ENCODE measurements at regions not wholly inside any gene's neighbourhood (a gene's known extent, or its start where the extent isn't known, plus 50 kb on each side); places are given as distances from the start of the nearest gene placed in this dataset.
"Not testable (repeated sequence)": the region's sequence is repeated elsewhere in the genome, so short reads cannot be mapped to it uniquely, and the experiment has no call there.

DNA sequence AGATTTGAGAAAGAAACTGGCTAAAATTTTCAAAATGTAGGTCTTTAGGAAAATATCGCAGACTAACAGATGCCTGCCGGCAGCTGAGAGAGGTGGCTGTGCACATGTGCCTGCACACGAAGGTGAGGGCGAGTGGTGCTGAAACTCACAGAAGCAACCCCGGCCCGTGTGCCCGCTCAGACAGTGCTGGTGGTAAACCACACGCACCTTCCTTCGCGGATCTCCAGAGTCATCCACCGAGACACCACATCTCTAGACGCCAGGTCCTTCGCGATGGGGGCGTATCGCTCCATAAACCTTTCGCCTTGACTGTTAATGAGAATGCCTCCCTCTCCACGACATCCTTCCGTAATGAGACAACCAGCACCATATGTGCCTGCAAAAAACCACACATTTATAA, 68.5 kb upstream of the TNK2 start:
- H3K27ac Mint-ChIP-seq; H3K9me3 ChIP-seq (ENCODE audit: control extremely low read depth in 1 of 3, control insufficient read depth in 2 of 3, insufficient read depth in 1 of 3, low read length in 2 of 3); ATAC-seq (ENCODE audit: low read depth); H3K9ac ChIP-seq (ENCODE audit: low read length); H3K4me3 ChIP-seq (ENCODE audit: control extremely low read depth in 1 of 5, extremely low read depth in 1 of 5, insufficient read depth in 1 of 5, low read depth in 2 of 5, low read length in 4 of 5); DNase-seq; H2AFZ ChIP-seq (ENCODE audit: insufficient read depth, low read depth, low read length, poor library complexity, severe bottlenecking); intact Hi-C loops (cut with micrococcal nuclease); H3K4me1 ChIP-seq (ENCODE audit: control insufficient read depth in 2 of 2, insufficient read depth in 2 of 2, low read length in 2 of 2); H3K4me3 Mint-ChIP-seq; H3K4me1 Mint-ChIP-seq; H3K27ac ChIP-seq (ENCODE audit: low read length in 2 of 2); H4K20me1 ChIP-seq (ENCODE audit: control insufficient read depth, insufficient read depth, low read length, poor library complexity, severe bottlenecking); H3K27me3 Mint-ChIP-seq; H3K4me2 ChIP-seq (replicated peaks; ENCODE audit: low read depth, low read length, poor library complexity, severe bottlenecking); H3K9me3 Mint-ChIP-seq (ENCODE audit: insufficient read depth); H3K79me2 ChIP-seq (ENCODE audit: control insufficient read depth, insufficient read depth, low read length); POLR2A ChIA-PET; H3K27me3 ChIP-seq (replicated peaks in 1 of 4; ENCODE audit: control extremely low read depth in 1 of 4, control insufficient read depth in 3 of 4, insufficient read depth in 4 of 4, low read length in 3 of 4); CTCF ChIA-PET: not testable (repeated sequence)
- peaks cover 2 to 13% of the 10 kb centered on the region in 2 experiments for H3K36me3 ChIP-seq (replicated peaks in 1 of 2; ENCODE audit: control extremely low read depth in 1 of 2, control insufficient read depth in 1 of 2, extremely low read depth in 1 of 2, insufficient read depth in 2 of 2, low read length in 1 of 2)
- WGBS (ENCODE audit: insufficient coverage), result no CpG with 5 or more reads among the region's 19 CpGs

DNA sequence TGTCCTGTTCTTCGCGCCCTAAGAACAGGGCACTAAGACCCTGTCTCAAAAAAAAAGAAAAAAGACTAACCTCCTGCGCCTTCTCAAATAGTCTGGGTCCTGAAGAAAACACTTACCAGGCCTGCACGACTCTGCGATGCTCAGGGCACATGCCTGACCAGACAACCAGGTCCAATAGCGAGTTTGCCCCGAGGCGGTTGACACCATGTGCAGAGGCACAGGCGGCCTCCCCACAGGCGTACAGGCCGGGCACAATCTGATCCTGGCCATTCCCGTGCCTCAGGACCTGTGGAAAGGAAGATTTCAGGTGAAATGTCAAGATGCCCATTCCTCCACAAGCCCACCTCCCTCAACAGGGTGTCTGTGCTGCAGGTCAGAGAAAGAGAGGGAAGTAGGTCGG, 65.9 kb upstream of the TNK2 start:
- H3K79me2 ChIP-seq (ENCODE audit: control insufficient read depth, insufficient read depth, low read length); H3K27ac Mint-ChIP-seq; H3K27ac ChIP-seq (ENCODE audit: low read length in 2 of 2); H3K9ac ChIP-seq (ENCODE audit: low read length); CTCF ChIA-PET; DNase-seq; H3K9me3 Mint-ChIP-seq (ENCODE audit: insufficient read depth); H3K4me1 ChIP-seq (ENCODE audit: control insufficient read depth in 2 of 2, insufficient read depth in 2 of 2, low read length in 2 of 2); H3K4me3 Mint-ChIP-seq; H3K9me3 ChIP-seq (ENCODE audit: control extremely low read depth in 1 of 3, control insufficient read depth in 2 of 3, insufficient read depth in 1 of 3, low read length in 2 of 3); H3K4me2 ChIP-seq (replicated peaks; ENCODE audit: low read depth, low read length, poor library complexity, severe bottlenecking); H3K27me3 ChIP-seq (replicated peaks in 1 of 4; ENCODE audit: control extremely low read depth in 1 of 4, control insufficient read depth in 3 of 4, insufficient read depth in 4 of 4, low read length in 3 of 4); POLR2A ChIA-PET; H3K27me3 Mint-ChIP-seq; H3K4me3 ChIP-seq (ENCODE audit: control extremely low read depth in 1 of 5, extremely low read depth in 1 of 5, insufficient read depth in 1 of 5, low read depth in 2 of 5, low read length in 4 of 5); H4K20me1 ChIP-seq (ENCODE audit: control insufficient read depth, insufficient read depth, low read length, poor library complexity, severe bottlenecking); H3K4me1 Mint-ChIP-seq; H2AFZ ChIP-seq (ENCODE audit: insufficient read depth, low read depth, low read length, poor library complexity, severe bottlenecking); ATAC-seq (ENCODE audit: low read depth); intact Hi-C loops (cut with micrococcal nuclease): not testable (repeated sequence)
- 83% methylated on average over 5 of the region's 13 CpGs for WGBS (ENCODE audit: insufficient coverage)
- peaks cover 2 to 29% of the 10 kb centered on the region in 2 experiments for H3K36me3 ChIP-seq (replicated peaks in 1 of 2; ENCODE audit: control extremely low read depth in 1 of 2, control insufficient read depth in 1 of 2, extremely low read depth in 1 of 2, insufficient read depth in 2 of 2, low read length in 1 of 2)

DNA sequence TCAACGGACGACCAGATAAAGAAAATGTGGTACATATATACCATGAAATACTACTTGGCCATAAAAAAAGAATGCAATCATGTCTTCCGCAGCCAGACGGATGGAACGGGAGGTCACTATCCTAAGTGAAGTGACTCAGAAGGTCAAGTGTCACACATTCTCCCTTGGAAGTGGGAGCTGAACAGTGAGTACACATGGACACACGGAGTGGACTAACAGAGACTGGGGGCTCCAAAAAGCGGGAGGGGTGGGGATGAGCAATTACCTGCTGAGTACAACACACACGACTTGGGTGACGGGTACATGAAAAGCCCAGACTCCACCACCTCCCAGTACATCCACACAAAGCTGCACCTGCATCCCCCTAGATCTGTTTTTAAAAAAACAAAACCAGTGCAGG, 62.5 kb upstream of the TNK2 start:
- not testable (repeated sequence) for H3K4me1 ChIP-seq (ENCODE audit: control insufficient read depth in 2 of 2, insufficient read depth in 2 of 2, low read length in 2 of 2)

DNA sequence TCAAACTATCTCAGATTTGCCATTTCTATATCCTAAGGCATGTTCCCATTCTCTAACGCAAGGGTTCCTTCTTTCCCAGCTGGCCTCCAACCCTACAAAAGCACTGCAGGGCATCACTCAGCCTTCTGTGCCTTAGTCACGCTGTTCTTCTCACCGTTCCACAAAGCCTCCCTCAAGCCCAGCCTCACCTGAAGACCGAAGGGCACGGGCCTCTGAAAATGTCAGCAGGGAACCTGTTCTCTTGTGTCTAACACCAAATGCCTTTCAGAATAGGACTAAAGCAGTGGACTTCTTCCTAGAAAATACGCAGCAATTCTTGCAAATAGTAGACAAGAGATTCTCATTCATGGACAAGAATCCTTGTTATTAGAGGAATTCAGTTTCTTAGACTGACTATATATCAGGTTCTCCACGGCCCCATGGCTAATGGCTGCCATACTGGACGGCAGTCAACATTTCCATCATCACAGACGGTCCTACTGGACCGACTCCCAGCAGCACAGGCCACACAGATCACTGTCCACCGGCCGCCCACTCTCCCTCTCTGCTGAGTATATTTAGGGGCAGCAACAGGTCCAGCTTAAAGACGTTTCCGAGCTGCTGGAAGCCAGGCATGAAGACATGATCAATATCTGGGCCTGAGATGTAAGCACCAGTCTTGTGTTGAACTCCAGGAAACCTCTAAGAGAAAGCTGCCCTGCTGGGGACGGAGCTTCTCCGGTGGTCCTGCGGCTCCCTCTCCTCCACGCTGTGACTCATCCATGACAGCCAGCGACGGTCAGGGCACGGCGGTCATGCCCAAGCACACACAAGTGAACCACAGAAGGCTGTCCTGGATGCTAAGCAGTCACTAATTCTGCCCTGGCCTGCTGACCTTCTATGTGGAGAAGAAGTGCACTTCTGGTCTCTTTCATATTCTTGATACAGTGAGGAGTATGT, 61.8 kb upstream of the TNK2 start:
- ATAC-seq (ENCODE audit: low read depth); H2AFZ ChIP-seq (ENCODE audit: insufficient read depth, low read depth, low read length, poor library complexity, severe bottlenecking); H4K20me1 ChIP-seq (ENCODE audit: control insufficient read depth, insufficient read depth, low read length, poor library complexity, severe bottlenecking); intact Hi-C loops (cut with micrococcal nuclease); H3K9me3 ChIP-seq (ENCODE audit: control extremely low read depth in 1 of 3, control insufficient read depth in 2 of 3, insufficient read depth in 1 of 3, low read length in 2 of 3); H3K4me1 Mint-ChIP-seq; H3K79me2 ChIP-seq (ENCODE audit: control insufficient read depth, insufficient read depth, low read length); POLR2A ChIA-PET; CTCF ChIA-PET; H3K27me3 ChIP-seq (replicated peaks in 1 of 4; ENCODE audit: control extremely low read depth in 1 of 4, control insufficient read depth in 3 of 4, insufficient read depth in 4 of 4, low read length in 3 of 4); DNase-seq; H3K27ac Mint-ChIP-seq; H3K4me2 ChIP-seq (replicated peaks; ENCODE audit: low read depth, low read length, poor library complexity, severe bottlenecking); H3K9ac ChIP-seq (ENCODE audit: low read length); H3K4me3 Mint-ChIP-seq; H3K27me3 Mint-ChIP-seq; H3K27ac ChIP-seq (ENCODE audit: low read length in 2 of 2); H3K4me1 ChIP-seq (ENCODE audit: control insufficient read depth in 2 of 2, insufficient read depth in 2 of 2, low read length in 2 of 2); H3K4me3 ChIP-seq (ENCODE audit: control extremely low read depth in 1 of 5, extremely low read depth in 1 of 5, insufficient read depth in 1 of 5, low read depth in 2 of 5, low read length in 4 of 5); H3K9me3 Mint-ChIP-seq (ENCODE audit: insufficient read depth): not testable (repeated sequence)
- H3K36me3 ChIP-seq (replicated peaks in 1 of 2; ENCODE audit: control extremely low read depth in 1 of 2, control insufficient read depth in 1 of 2, extremely low read depth in 1 of 2, insufficient read depth in 2 of 2, low read length in 1 of 2), result peaks cover 0 to 24% of the 10 kb centered on the region in 2 experiments
- 95% methylated on average over 20 of the region's 22 CpGs for WGBS (ENCODE audit: insufficient coverage)

More for the DNA sequence above, 62.5 kb upstream of the TNK2 start:
- H3K4me3 Mint-ChIP-seq; H4K20me1 ChIP-seq (ENCODE audit: control insufficient read depth, insufficient read depth, low read length, poor library complexity, severe bottlenecking); H3K9me3 Mint-ChIP-seq (ENCODE audit: insufficient read depth); CTCF ChIA-PET; H3K27me3 Mint-ChIP-seq; H3K9ac ChIP-seq (ENCODE audit: low read length); intact Hi-C loops (cut with micrococcal nuclease); H3K79me2 ChIP-seq (ENCODE audit: control insufficient read depth, insufficient read depth, low read length); H3K27me3 ChIP-seq (replicated peaks in 1 of 4; ENCODE audit: control extremely low read depth in 1 of 4, control insufficient read depth in 3 of 4, insufficient read depth in 4 of 4, low read length in 3 of 4); DNase-seq; H3K4me3 ChIP-seq (ENCODE audit: control extremely low read depth in 1 of 5, extremely low read depth in 1 of 5, insufficient read depth in 1 of 5, low read depth in 2 of 5, low read length in 4 of 5); H3K9me3 ChIP-seq (ENCODE audit: control extremely low read depth in 1 of 3, control insufficient read depth in 2 of 3, insufficient read depth in 1 of 3, low read length in 2 of 3); H3K4me1 Mint-ChIP-seq; H2AFZ ChIP-seq (ENCODE audit: insufficient read depth, low read depth, low read length, poor library complexity, severe bottlenecking); ATAC-seq (ENCODE audit: low read depth); H3K27ac Mint-ChIP-seq; H3K4me2 ChIP-seq (replicated peaks; ENCODE audit: low read depth, low read length, poor library complexity, severe bottlenecking); H3K27ac ChIP-seq (ENCODE audit: low read length in 2 of 2): not testable (repeated sequence)
- POLR2A ChIA-PET, result interaction anchor here (0.6 kb wide), 1 partner anchor 1774 kb away, joined by 3 read pairs; no protein-coding TSS in a partner anchor
- H3K36me3 ChIP-seq (replicated peaks in 1 of 2; ENCODE audit: control extremely low read depth in 1 of 2, control insufficient read depth in 1 of 2, extremely low read depth in 1 of 2, insufficient read depth in 2 of 2, low read length in 1 of 2), result peaks cover 2 to 26% of the 10 kb centered on the region in 2 experiments
- WGBS (ENCODE audit: insufficient coverage), result 98% methylated on average over 4 of the region's 9 CpGs

All from B cell (primary cell).